H1 (cell line): ENCODE measurements at regions not wholly inside any gene's neighbourhood (a gene's known extent, or its start where the extent isn't known, plus 50 kb on each side); places are given as distances from the start of the nearest gene placed in this dataset.
"Not testable (repeated sequence)": the region's sequence is repeated elsewhere in the genome, so short reads cannot be mapped to it uniquely, and the experiment has no call there.

ENCODE experiments used
- CTCF ChIA-PET: fragments of 300-600 bp; sonication (Branson Sonifier 250); formaldehyde crosslinking; loops from one replicate; lab custom pipeline; 2021; ENCODE audit not compliant: partially characterized antibody; lab: Charles Lee
- POLR2A ChIA-PET: fragments of 300-600 bp; sonication (Branson Sonifier 250); formaldehyde crosslinking; loops from one replicate; lab custom pipeline; 2021; ENCODE audit warnings: inconsistent platforms; ENCODE audit not compliant: partially characterized antibody; lab: Charles Lee
- DNase-seq, 2 experiments: peaks; one replicate each; pipeline versions ENCODE4 v3.0.0 to v3.0.0-alpha.2; 2010 to 2022; ENCODE audit warnings: low spot score in 2 of 2, low read depth in 1 of 2, mixed read lengths in 1 of 2
- FAIRE-seq: peaks from 2 replicates; lab custom pipeline; 2011; peaks lifted over from hg19 to GRCh38; lab: Jason Lieb, UNC
- H2AFZ ChIP-seq: 2 replicates; pipeline ENCODE4 v1.8.1; 2012; ENCODE audit warnings: low read length, inconsistent platforms
- H2AK5ac ChIP-seq: 2 replicates; pipeline ENCODE4 v1.6.1; 2013; ENCODE audit warnings: low read depth, low read length
- H2BK120ac ChIP-seq: replicated peaks from 2 replicates; pipeline ENCODE3; 2013; ENCODE audit warnings: low read depth, low read length, inconsistent platforms
- H2BK12ac ChIP-seq: 2 replicates; pipeline ENCODE4 v1.6.1; 2013; ENCODE audit warnings: low read depth, low read length
- H2BK15ac ChIP-seq: 2 replicates; pipeline ENCODE4 v1.6.1; 2013; ENCODE audit warnings: low read length
- H2BK20ac ChIP-seq: 2 replicates; pipeline ENCODE4 v1.6.1; 2013; ENCODE audit warnings: low read length
- H2BK5ac ChIP-seq: 2 replicates; pipeline ENCODE4 v1.6.1; 2013; ENCODE audit warnings: low read depth, low read length
- H3K14ac ChIP-seq: 2 replicates; pipeline ENCODE4 v1.6.1; 2013; ENCODE audit warnings: inconsistent platforms; ENCODE audit not compliant: insufficient read length
- H3K18ac ChIP-seq: 2 replicates; pipeline ENCODE4 v1.6.1; 2013; ENCODE audit warnings: low read length; ENCODE audit errors: extremely low read depth
- H3K23ac ChIP-seq: 2 replicates; pipeline ENCODE4 v1.6.1; 2013; ENCODE audit warnings: inconsistent platforms; ENCODE audit not compliant: insufficient read length
- H3K23me2 ChIP-seq: 2 replicates; pipeline ENCODE4 v1.6.1; 2013; ENCODE audit warnings: low read depth, low read length
- H3K27ac ChIP-seq: 2 replicates; pipeline ENCODE4 v1.6.1; 2011; ENCODE audit warnings: low read depth, low read length, inconsistent platforms
- H3K27me3 ChIP-seq, 4 experiments: replicated peaks in 1 of 4; 1 replicate in 1 of 4; 2 replicates in 3 of 4; pipeline versions ENCODE4 v1.6.1 to v1.8.1; 2011 to 2013; ENCODE audit warnings: low read length in 3 of 4, mild to moderate bottlenecking in 3 of 4, inconsistent platforms in 2 of 4, mixed read lengths in 2 of 4, moderate library complexity in 1 of 4; ENCODE audit not compliant: control insufficient read depth in 3 of 4, insufficient read depth in 3 of 4; ENCODE audit errors: extremely low read depth in 1 of 4
- H3K36me3 ChIP-seq, 4 experiments: 2 replicates each; pipeline versions ENCODE4 v1.6.1 to v1.8.1; 2011 to 2013; ENCODE audit warnings: mild to moderate bottlenecking in 4 of 4, low read length in 3 of 4, moderate library complexity in 2 of 4, control low read depth in 1 of 4, inconsistent platforms in 1 of 4; ENCODE audit not compliant: insufficient read depth in 4 of 4, control insufficient read depth in 2 of 4
- H3K4ac ChIP-seq: replicated peaks from 2 replicates; pipeline ENCODE3; 2013; ENCODE audit warnings: low read length, low read depth, mixed read lengths, inconsistent platforms; ENCODE audit not compliant: insufficient read length
- H3K4me1 ChIP-seq, 4 experiments: replicated peaks in 1 of 4; 1 replicate in 1 of 4; 2 replicates in 3 of 4; pipeline versions ENCODE4 v1.6.1 to v1.8.1; 2011 to 2013; ENCODE audit warnings: low read length in 3 of 4, inconsistent platforms in 2 of 4, mixed read lengths in 1 of 4; ENCODE audit not compliant: insufficient read depth in 4 of 4, control insufficient read depth in 3 of 4
- H3K4me2 ChIP-seq, 2 experiments: 2 replicates each; pipeline versions ENCODE4 v1.6.1 to v1.8.1; 2011 to 2013; ENCODE audit warnings: low read depth in 2 of 2, low read length in 2 of 2, control low read depth in 1 of 2, inconsistent platforms in 1 of 2, mild to moderate bottlenecking in 1 of 2; ENCODE audit not compliant: insufficient read depth in 1 of 2
- H3K4me3 ChIP-seq, 4 experiments: fragments of 200-600, 300-600 bp in 1 of 4; sonication (generic), shearing (Covaris generic), sonication (Bioruptor Twin) in 1 of 4; 2 replicates each; pipeline versions ENCODE4 v1.5.1 to v1.8.1; 2011 to 2016; ENCODE audit warnings: low read length in 4 of 4, low read depth in 3 of 4, control low read depth in 2 of 4, inconsistent platforms in 2 of 4, mild to moderate bottlenecking in 2 of 4, mixed read lengths in 1 of 4, moderate library complexity in 1 of 4; ENCODE audit not compliant: insufficient read depth in 2 of 4; ENCODE audit errors: extremely low read depth in 1 of 4
- H3K56ac ChIP-seq: replicated peaks from 2 replicates; pipeline ENCODE3; 2013; ENCODE audit warnings: low read depth, mild to moderate bottlenecking, mixed read lengths, low read length, inconsistent platforms; ENCODE audit not compliant: insufficient read length
- H3K79me1 ChIP-seq: 2 replicates; pipeline ENCODE4 v1.6.1; 2013; ENCODE audit warnings: low read depth, low read length, control low read depth
- H3K79me2 ChIP-seq, 2 experiments: 2 replicates each; pipeline versions ENCODE4 v1.6.1 to v1.8.1; 2012 to 2013; ENCODE audit warnings: low read length in 2 of 2, mild to moderate bottlenecking in 2 of 2, inconsistent platforms in 1 of 2; ENCODE audit not compliant: insufficient read depth in 2 of 2, control insufficient read depth in 1 of 2
- H3K9ac ChIP-seq, 4 experiments: replicated peaks in 1 of 4; 1 replicate in 1 of 4; 2 replicates in 3 of 4; pipeline versions ENCODE4 v1.6.1 to v1.8.1; 2011 to 2013; ENCODE audit warnings: low read depth in 3 of 4, low read length in 3 of 4, control low read depth in 2 of 4, mild to moderate bottlenecking in 2 of 4, moderate library complexity in 2 of 4, inconsistent platforms in 1 of 4; ENCODE audit errors: extremely low read depth in 1 of 4
- H3K9me3 ChIP-seq, 2 experiments: 2 replicates each; pipeline versions ENCODE4 v1.6.1 to v1.8.1; 2012 to 2013; ENCODE audit warnings: mild to moderate bottlenecking in 2 of 2, moderate library complexity in 2 of 2, control low read depth in 1 of 2, inconsistent platforms in 1 of 2, low read depth in 1 of 2, low read length in 1 of 2, mixed read lengths in 1 of 2; ENCODE audit not compliant: insufficient read depth in 2 of 2
- H4K20me1 ChIP-seq, 2 experiments: replicated peaks in 1 of 2; 2 replicates each; pipeline versions ENCODE3 to v1.8.1; 2011 to 2013; ENCODE audit warnings: inconsistent platforms in 2 of 2, low read length in 2 of 2, mild to moderate bottlenecking in 1 of 2; ENCODE audit not compliant: insufficient read depth in 2 of 2, control insufficient read depth in 1 of 2
- H4K5ac ChIP-seq: 2 replicates; pipeline ENCODE4 v1.6.1; 2013; ENCODE audit warnings: low read length, low read depth, mixed read lengths, inconsistent platforms; ENCODE audit not compliant: insufficient read length
- H4K8ac ChIP-seq: 2 replicates; pipeline ENCODE4 v1.8.0; 2013; ENCODE audit warnings: mild to moderate bottlenecking, moderate library complexity, low read length, inconsistent platforms; ENCODE audit not compliant: insufficient read depth; ENCODE audit errors: extremely low read depth
- H4K91ac ChIP-seq: replicated peaks from 2 replicates; pipeline ENCODE3; 2013; ENCODE audit warnings: low read length, mixed read lengths, inconsistent platforms; ENCODE audit not compliant: insufficient read length
- WGBS, 2 experiments: shearing (Covaris generic) in 1 of 2; methylation state at CpG; one replicate each; pipeline versions ENCODE4 v1.1.6 to v1.1.7; 2013 to 2015; ENCODE audit warnings: low lambda C conversion rate in 2 of 2, mixed read lengths in 2 of 2, inconsistent platforms in 1 of 2, low coverage in 1 of 2, missing lambda C conversion rate in 1 of 2; ENCODE audit not compliant: insufficient replicate concordance in 2 of 2, insufficient coverage in 1 of 2, insufficient read length in 1 of 2; ENCODE audit errors: extremely low coverage in 1 of 2, missing lambda C conversion rate in 1 of 2; 5-methylcytosine and 5-hydroxymethylcytosine counted together

DNA sequence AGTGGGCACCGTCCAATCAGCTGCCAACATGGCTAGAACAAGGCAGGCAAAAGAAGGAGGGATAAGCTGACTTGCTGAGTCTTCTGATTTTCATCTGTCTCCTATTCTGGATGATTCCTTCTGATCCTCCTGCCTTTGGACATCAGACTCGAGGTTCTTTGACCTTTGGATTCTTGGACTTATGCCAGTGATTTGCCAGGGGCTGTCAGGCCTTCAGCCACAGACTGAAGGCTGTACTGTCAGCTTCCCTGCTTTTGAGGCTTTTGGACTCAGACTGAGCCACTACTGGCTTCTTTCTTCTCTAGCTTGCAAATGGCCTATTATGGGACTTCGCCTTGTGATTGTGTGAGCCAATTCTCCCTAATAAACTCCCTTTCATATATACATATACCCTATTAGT is 146.8 kb upstream of the IFNE start:
- H3K18ac ChIP-seq, H3K4me1 ChIP-seq, H3K27me3 ChIP-seq, H3K36me3 ChIP-seq, H3K4me3 ChIP-seq, H3K23ac ChIP-seq, H3K56ac ChIP-seq, H4K20me1 ChIP-seq, H2BK12ac ChIP-seq, POLR2A ChIA-PET, H2BK15ac ChIP-seq, H3K23me2 ChIP-seq, DNase-seq, H3K79me1 ChIP-seq, H3K4me2 ChIP-seq, H2BK120ac ChIP-seq, H4K5ac ChIP-seq, H2BK20ac ChIP-seq, H3K27ac ChIP-seq, H2AK5ac ChIP-seq, H3K9ac ChIP-seq, H4K91ac ChIP-seq, H2BK5ac ChIP-seq, H3K9me3 ChIP-seq, H3K14ac ChIP-seq, FAIRE-seq, H3K4ac ChIP-seq, H3K79me2 ChIP-seq, H4K8ac ChIP-seq: not testable (repeated sequence)
- CTCF ChIA-PET, result interaction anchor here (1.3 to 1.8 kb wide), 2 partner anchors 158 to 233 kb away, joined by 3 to 4 read pairs; no protein-coding TSS in a partner anchor
- H2AFZ ChIP-seq, result peak overlapping the region; percentile 82; the same call in 1 of the 2 replicates
- 92% methylated on average over 3 of the region's 3 CpGs; no CpG with 5 or more reads in 1 of the 2 experiments for WGBS, 2 experiments
